RWPE1 (cell line): ENCODE measurements at regions not wholly inside any gene's neighbourhood (a gene's known extent, or its start where the extent isn't known, plus 50 kb on each side); places are given as distances from the start of the nearest gene placed in this dataset.
"Not testable (repeated sequence)": the region's sequence is repeated elsewhere in the genome, so short reads cannot be mapped to it uniquely, and the experiment has no call there.

Experiments
- CTCF ChIA-PET: fragments of 350-600 bp; sonication (Branson Sonifier 250); formaldehyde crosslinking; extraction: SDS; loops from one replicate; lab custom pipeline; 2021; lab: Yijun Ruan, JAX
- POLR2A ChIA-PET: fragments of 400-600 bp; formaldehyde crosslinking; extraction: SDS; loops from one replicate; lab custom pipeline; 2020; ENCODE audit warnings: antibody characterized with exemption; ENCODE audit not compliant: low non-redundant PET; lab: Yijun Ruan, JAX
- DNase-seq: peaks from one replicate; pipeline ENCODE4 v3.0.0; 2012; ENCODE audit warnings: low spot score
- H3K27ac ChIP-seq: fragments of 450-650 bp; 2 replicates; pipeline ENCODE4 v1.5.1; 2017
- CTCF ChIP-seq: fragments of 450-650 bp; conservative IDR thresholded peaks from 2 replicates; pipeline ENCODE4 v1.5.1; 2017; ENCODE audit warnings: low read depth, mild to moderate bottlenecking

- DNase-seq: no peak
- no peak overlapping the region for H3K27ac ChIP-seq
- ChIA-PET CTCF (no interaction called here), POLR2A (no interaction called here)
- no peak for TF ChIP-seq CTCF
These were observed 245.5 kb downstream of the TUBA3C start for GRCh38 chr13:18936104-18936503.

GRCh38 chr13:18921063-18921462 lies 260.6 kb downstream of the TUBA3C start:
- DNase-seq: no peak
- POLR2A ChIA-PET: no interaction called here
- no peak overlapping the region for H3K27ac ChIP-seq
- CTCF ChIA-PET: no interaction called here
- TF ChIP-seq CTCF: no peak

DNA sequence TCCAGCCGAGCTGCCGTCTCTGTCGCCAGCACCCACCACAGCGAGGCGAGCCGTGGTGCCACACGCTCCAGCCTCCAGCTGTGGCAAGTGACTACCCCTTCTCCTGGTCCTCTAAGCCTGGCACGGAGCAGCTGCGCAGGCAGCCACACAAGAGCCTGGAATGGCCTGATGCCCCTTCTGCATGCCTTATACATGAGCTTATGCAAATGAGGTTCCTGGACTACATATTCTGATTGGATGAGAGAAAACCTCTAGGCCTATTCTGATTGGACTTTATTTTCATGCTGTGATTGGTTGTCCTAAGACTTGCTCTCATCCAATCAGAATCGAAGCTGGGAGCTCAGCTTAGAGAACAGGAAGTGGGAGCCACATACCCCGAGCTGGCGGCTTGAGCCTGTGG lies 276.5 kb downstream of the TUBA3C start:
- POLR2A ChIA-PET, CTCF ChIA-PET, DNase-seq, H3K27ac ChIP-seq: not testable (repeated sequence)

GRCh38 chr13:18895411-18895810 lies 286.2 kb downstream of the TUBA3C start:
- POLR2A ChIA-PET, DNase-seq, H3K27ac ChIP-seq, CTCF ChIA-PET: not testable (repeated sequence)

- DNase-seq, H3K27ac ChIP-seq, POLR2A ChIA-PET, CTCF ChIA-PET: not testable (repeated sequence)
These were observed 290.4 kb downstream of the TUBA3C start for GRCh38 chr13:18891242-18891641.

DNA sequence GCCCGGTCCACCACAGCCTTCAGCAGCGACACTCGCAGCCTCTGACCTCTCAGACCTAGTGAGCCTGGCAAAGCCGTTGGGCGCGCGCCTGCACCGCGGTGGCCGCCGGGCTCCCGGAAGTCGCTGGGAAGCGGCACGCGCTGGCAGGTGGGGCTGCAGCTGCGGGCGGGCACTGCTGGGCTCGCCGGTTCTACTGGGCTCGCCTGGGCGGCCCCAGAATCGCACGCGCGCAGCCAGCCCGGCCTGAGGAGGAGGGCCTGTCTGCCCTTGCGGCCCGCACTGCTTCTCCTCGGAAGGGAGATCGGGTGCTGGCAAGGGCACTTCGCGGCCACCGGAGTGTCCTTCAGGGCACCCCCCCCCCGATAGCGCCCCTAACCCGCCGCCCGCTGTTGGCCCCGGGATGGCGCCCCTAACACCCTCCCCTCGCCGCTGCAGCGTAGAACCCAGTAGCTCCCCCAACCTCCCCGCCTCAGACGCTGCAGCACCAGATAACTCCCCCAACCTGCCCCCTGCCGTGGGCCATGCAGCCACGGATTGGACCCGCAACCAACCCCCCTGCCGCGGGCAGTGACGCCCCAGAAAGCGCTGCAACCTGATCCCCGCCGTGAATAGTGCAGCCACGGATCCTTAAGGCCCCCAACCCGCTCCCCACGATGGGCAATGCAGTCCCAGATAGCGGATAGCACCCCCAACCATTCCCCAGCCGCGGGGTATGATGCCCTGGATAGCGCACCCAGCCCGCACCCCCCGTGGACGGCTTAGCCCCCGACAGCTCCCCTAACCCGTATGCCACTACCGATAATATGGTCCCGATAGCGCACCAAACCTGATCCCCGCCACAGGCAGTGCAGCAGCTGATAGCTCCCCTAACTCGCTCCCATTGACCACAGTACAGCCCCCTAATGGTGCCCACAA lies 306.5 kb downstream of the TUBA3C start:
- CTCF ChIA-PET, DNase-seq, POLR2A ChIA-PET: not testable (repeated sequence)

GRCh38 chr13:18870557-18870956 lies 311.1 kb downstream of the TUBA3C start:
- POLR2A ChIA-PET, CTCF ChIA-PET, DNase-seq, H3K27ac ChIP-seq: not testable (repeated sequence)

More for the DNA sequence above, 306.5 kb downstream of the TUBA3C start:
- H3K27ac ChIP-seq: not testable (repeated sequence)

GRCh38 chr13:18869365-18869764 lies 312.3 kb downstream of the TUBA3C start:
- CTCF ChIA-PET, H3K27ac ChIP-seq, POLR2A ChIA-PET, DNase-seq: not testable (repeated sequence)

GRCh38 chr13:18837986-18838629 lies 343.5 kb downstream of the TUBA3C start:
- POLR2A ChIA-PET, CTCF ChIA-PET, H3K27ac ChIP-seq, DNase-seq: not testable (repeated sequence)

GRCh38 chr13:18837179-18837745 lies 344.4 kb downstream of the TUBA3C start:
- DNase-seq, H3K27ac ChIP-seq, CTCF ChIA-PET, POLR2A ChIA-PET: not testable (repeated sequence)

- CTCF ChIA-PET: not testable (repeated sequence)
These were observed 345.0 kb downstream of the TUBA3C start for GRCh38 chr13:18836371-18837178.

GRCh38 chr13:18835754-18836153 lies 345.9 kb downstream of the TUBA3C start:
- CTCF ChIA-PET, POLR2A ChIA-PET, DNase-seq, H3K27ac ChIP-seq: not testable (repeated sequence)

More at GRCh38 chr13:18836371-18837178, 345.0 kb downstream of the TUBA3C start:
- DNase-seq, H3K27ac ChIP-seq, POLR2A ChIA-PET: not testable (repeated sequence)

DNA sequence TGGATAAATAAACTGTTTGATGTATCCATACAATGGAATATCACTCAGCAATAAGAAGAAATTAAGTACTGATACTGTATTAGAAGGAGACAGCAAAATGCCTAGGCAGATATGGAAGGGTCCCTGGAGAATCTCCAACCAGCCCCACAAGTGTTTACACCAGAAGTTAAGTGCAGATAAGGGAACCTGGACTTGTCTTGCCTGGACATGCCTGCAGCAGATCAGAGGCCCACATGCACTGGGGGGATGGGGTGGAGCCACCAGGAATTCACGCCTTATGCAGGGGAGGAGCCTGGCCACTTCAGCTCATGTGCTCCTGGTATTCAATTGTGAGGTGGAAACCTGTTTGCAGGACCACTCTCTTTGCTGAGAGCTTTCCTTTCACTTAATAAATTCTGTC lies 356.9 kb downstream of the TUBA3C start:
- DNase-seq, POLR2A ChIA-PET, H3K27ac ChIP-seq, CTCF ChIA-PET: not testable (repeated sequence)
